Right renal pelvis (tissue), 4 donors: ENCODE measurements at regions not wholly inside any gene's neighbourhood (a gene's known extent, or its start where the extent isn't known, plus 50 kb on each side); places are given as distances from the start of the nearest gene placed in this dataset.
A peak's percentile ranks its signal among the peaks of the same experiment; 100 is the strongest.

Source experiments
- DNase-seq, 4 donors: peaks; one replicate each; pipeline ENCODE4 v3.0.0-alpha.2; 2013; ENCODE audit warnings: low read depth in 4 of 4, low spot score in 3 of 4, missing footprints in 1 of 4

GRCh38 chr4:4695497-4695896 is 153.6 kb upstream of the STX18 start:
- DNase-seq = no peak

GRCh38 chr4:4694827-4695226 is 153.0 kb upstream of the STX18 start:
- DNase-seq = no peak

GRCh38 chr4:4694296-4694772 is 152.5 kb upstream of the STX18 start:
- DNase-seq = peak in 3 of 4 donors; percentile 38 to 48 (median 47)

GRCh38 chr4:4693755-4694295 is 152.0 kb upstream of the STX18 start:
- DNase-seq = no peak

- no peak for DNase-seq
Observed at GRCh38 chr4:4693258-4693657, 151.4 kb upstream of the STX18 start.

GRCh38 chr4:4690854-4691253 is 149.0 kb upstream of the STX18 start:
- DNase-seq = no peak

GRCh38 chr4:4689694-4690440 is 148.0 kb upstream of the STX18 start:
- DNase-seq = no peak

GRCh38 chr4:4687935-4688727 is 146.3 kb upstream of the STX18 start:
- DNase-seq = no peak

- DNase-seq = no peak
Observed at GRCh38 chr4:4687100-4687499, 145.3 kb upstream of the STX18 start.

GRCh38 chr4:4685810-4686795 is 144.3 kb upstream of the STX18 start:
- DNase-seq = no peak

GRCh38 chr4:4681653-4682052 is 139.8 kb upstream of the STX18 start:
- DNase-seq = no peak

- no peak for DNase-seq
Observed at GRCh38 chr4:4680758-4681157, 138.9 kb upstream of the STX18 start.

GRCh38 chr4:4680243-4680642 is 138.4 kb upstream of the STX18 start:
- no peak for DNase-seq

GRCh38 chr4:4677556-4678522 is 136.0 kb upstream of the STX18 start:
- peak in 1 of 4 donors; percentile 29 for DNase-seq

- DNase-seq = no peak
Observed at GRCh38 chr4:4675641-4676040, 133.8 kb upstream of the STX18 start.

GRCh38 chr4:4675051-4675581 is 133.3 kb upstream of the STX18 start:
- no peak for DNase-seq

GRCh38 chr4:4673070-4673469 is 131.2 kb upstream of the STX18 start:
- DNase-seq = no peak

GRCh38 chr4:4672402-4672801 is 130.6 kb upstream of the STX18 start:
- no peak for DNase-seq

GRCh38 chr4:4671774-4672349 is 130.0 kb upstream of the STX18 start:
- no peak for DNase-seq
